Fibroblast of lung (primary cell): ENCODE measurements at regions not wholly inside any gene's neighbourhood (a gene's known extent, or its start where the extent isn't known, plus 50 kb on each side); places are given as distances from the start of the nearest gene placed in this dataset.

ENCODE experiments used
- DNase-seq, 2 donors: peaks; one replicate each; pipeline versions ENCODE4 v3.0.0 to v3.0.0-alpha.2; 2010; ENCODE audit warnings: low read depth in 2 of 2
- H2AFZ ChIP-seq: 2 replicates; pipeline ENCODE4 v1.5.1; 2012; ENCODE audit warnings: low read length, control low read depth, inconsistent platforms
- H3K27ac ChIP-seq: 2 replicates; pipeline ENCODE4 v1.5.1; 2011; ENCODE audit warnings: low read length, control low read depth; ENCODE audit not compliant: insufficient read depth
- H3K27me3 ChIP-seq: 2 replicates; pipeline ENCODE4 v1.5.1; 2011; ENCODE audit warnings: mild to moderate bottlenecking, low read length; ENCODE audit not compliant: control insufficient read depth, insufficient read depth
- H3K36me3 ChIP-seq: 2 replicates; pipeline ENCODE4 v1.5.1; 2011; ENCODE audit warnings: low read length; ENCODE audit not compliant: control insufficient read depth, insufficient read depth
- H3K4me1 ChIP-seq: 2 replicates; pipeline ENCODE4 v1.5.1; 2011; ENCODE audit warnings: low read length; ENCODE audit not compliant: control insufficient read depth, insufficient read depth; ENCODE audit errors: extremely low read depth
- H3K4me2 ChIP-seq: 2 replicates; pipeline ENCODE4 v1.5.1; 2011; ENCODE audit warnings: low read length, control low read depth; ENCODE audit not compliant: insufficient read depth; ENCODE audit errors: extremely low read depth
- H3K4me3 ChIP-seq, 4 experiments: fragments of 200-600 bp in 1 of 4; sonication (generic) in 1 of 4; replicated peaks in 1 of 4; 2 replicates each; pipeline ENCODE4 v1.5.1; 2011 to 2016; ENCODE audit warnings: low read length in 4 of 4, low read depth in 3 of 4, mild to moderate bottlenecking in 3 of 4, control low read depth in 2 of 4, inconsistent platforms in 1 of 4, mixed read lengths in 1 of 4; ENCODE audit not compliant: insufficient read depth in 1 of 4; ENCODE audit errors: control extremely low read depth in 1 of 4
- H3K79me2 ChIP-seq: 2 replicates; pipeline ENCODE4 v1.5.1; 2012; ENCODE audit warnings: mild to moderate bottlenecking, low read length, inconsistent platforms; ENCODE audit not compliant: control insufficient read depth, insufficient read depth
- H3K9ac ChIP-seq: 2 replicates; pipeline ENCODE4 v1.5.1; 2011; ENCODE audit warnings: mild to moderate bottlenecking, low read length, control low read depth; ENCODE audit not compliant: insufficient read depth
- H3K9me3 ChIP-seq: 2 replicates; pipeline ENCODE4 v1.5.1; 2012; ENCODE audit warnings: low read depth, low read length; ENCODE audit not compliant: control insufficient read depth, insufficient read depth
- H4K20me1 ChIP-seq: 2 replicates; pipeline ENCODE4 v1.5.1; 2011; ENCODE audit warnings: low read length; ENCODE audit not compliant: control insufficient read depth, insufficient read depth; ENCODE audit errors: extremely low read depth
- CTCF ChIP-seq, 2 donors: IDR thresholded peaks in 1 of 2; conservative IDR thresholded peaks in 1 of 2; 1 replicate in 1 of 2; 2 replicates in 1 of 2; pipeline ENCODE4 v1.5.1; 2011 to 2012; ENCODE audit warnings: low read length in 2 of 2, control low read depth in 1 of 2, inconsistent platforms in 1 of 2, low read depth in 1 of 2, mild to moderate bottlenecking in 1 of 2
- EZH2 ChIP-seq: IDR thresholded peaks from 2 replicates; pipeline ENCODE4 v1.5.1; 2012; ENCODE audit warnings: low read length, control low read depth, mild to moderate bottlenecking; ENCODE audit errors: missing control alignments

DNA sequence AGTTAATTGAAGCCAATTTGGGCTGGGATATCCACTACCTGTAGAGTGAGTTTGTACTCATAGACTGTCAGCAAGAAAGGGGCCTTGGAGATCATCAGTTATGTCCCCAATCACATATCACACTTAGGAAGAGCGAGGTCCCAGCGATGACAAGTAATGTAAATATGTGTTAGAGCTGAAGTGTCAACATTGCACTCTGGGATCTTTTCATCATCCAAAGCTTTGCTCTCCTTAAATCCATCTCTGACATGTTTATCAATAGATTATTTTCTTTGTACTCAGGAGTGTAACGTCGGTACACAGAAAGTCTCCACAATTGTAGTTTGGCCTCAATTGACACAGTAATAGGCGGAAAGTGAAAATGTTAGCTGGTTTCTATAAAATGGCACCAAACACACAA is 113.7 kb upstream of the TPRG1 start:
- H4K20me1 ChIP-seq: no peaks in the 10 kb centered on the region
- no peak overlapping the region for H2AFZ ChIP-seq
- H3K27ac ChIP-seq: no peak overlapping the region
- DNase-seq: no peak
- no peaks in the 10 kb centered on the region for H3K79me2 ChIP-seq
- H3K9ac ChIP-seq: no peak overlapping the region
- TF ChIP-seq CTCF (conservative IDR thresholded peaks at IDR 0.05 in 1 of 2, IDR thresholded peaks at IDR 0.05 in 1 of 2; ENCODE audit: low read depth in 1 of 2, low read length in 2 of 2): no peak
- H3K27me3 ChIP-seq: no peaks in the 10 kb centered on the region
- no peak overlapping the region for H3K4me2 ChIP-seq
- H3K9me3 ChIP-seq: no peaks in the 10 kb centered on the region
- no peaks in the 10 kb centered on the region for H3K4me1 ChIP-seq
- no peak overlapping the region for H3K4me3 ChIP-seq
- H3K36me3 ChIP-seq: no peaks in the 10 kb centered on the region

GRCh38 chr3:189070965-189071364 is 100.8 kb upstream of the TPRG1 start:
- Histone ChIP-seq H3K9me3 (no peaks in the 10 kb centered on the region), H3K79me2 (no peaks in the 10 kb centered on the region), H3K27ac (no peak overlapping the region), H2AFZ (no peak overlapping the region), H3K27me3 (no peaks in the 10 kb centered on the region), H3K9ac (no peak overlapping the region), H4K20me1 (no peaks in the 10 kb centered on the region), H3K36me3 (no peaks in the 10 kb centered on the region), H3K4me3 (no peak overlapping the region), H3K4me2 (no peak overlapping the region), H3K4me1 (no peaks in the 10 kb centered on the region)
- no peak for DNase-seq
- TF ChIP-seq CTCF (conservative IDR thresholded peaks at IDR 0.05 in 1 of 2, IDR thresholded peaks at IDR 0.05 in 1 of 2; ENCODE audit: low read depth in 1 of 2, low read length in 2 of 2): no peak
- TF ChIP-seq EZH2: no peak

DNA sequence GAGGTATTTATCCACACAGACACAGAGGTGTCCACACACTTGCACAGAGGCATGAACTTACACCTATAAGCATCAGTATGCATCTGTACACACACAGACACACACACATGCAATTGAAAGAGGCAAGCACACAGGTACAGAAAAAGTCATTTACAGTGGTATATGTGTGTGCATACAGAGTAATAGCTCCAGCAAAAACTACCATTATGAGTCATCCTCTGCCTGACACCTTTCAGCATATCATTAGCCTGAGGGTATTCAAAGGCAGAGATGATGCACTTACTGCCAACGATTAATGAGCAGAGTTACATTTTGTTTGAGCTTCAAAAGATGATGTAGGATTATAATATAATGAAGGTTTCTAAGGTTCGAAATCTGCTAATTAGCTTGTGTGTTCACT is 100.3 kb upstream of the TPRG1 start:
- TF ChIP-seq EZH2: no peak
- no peak for TF ChIP-seq CTCF (conservative IDR thresholded peaks at IDR 0.05 in 1 of 2, IDR thresholded peaks at IDR 0.05 in 1 of 2; ENCODE audit: low read depth in 1 of 2, low read length in 2 of 2)
- H3K9me3 ChIP-seq: no peaks in the 10 kb centered on the region
- H3K4me1 ChIP-seq: no peaks in the 10 kb centered on the region
- H3K27ac ChIP-seq: no peak overlapping the region
- H3K36me3 ChIP-seq: no peaks in the 10 kb centered on the region
- no peaks in the 10 kb centered on the region for H3K27me3 ChIP-seq
- H3K9ac ChIP-seq: no peak overlapping the region
- DNase-seq: no peak
- no peak overlapping the region for H2AFZ ChIP-seq
- H4K20me1 ChIP-seq: no peaks in the 10 kb centered on the region
- no peak overlapping the region for H3K4me2 ChIP-seq
- H3K4me3 ChIP-seq: no peak overlapping the region
- no peaks in the 10 kb centered on the region for H3K79me2 ChIP-seq
